ENCODE measurements at regions not wholly inside any gene's neighbourhood (a gene's known extent, or its start where the extent isn't known, plus 50 kb on each side); places are given as distances from the start of the nearest gene placed in this dataset.

- Histone ChIP-seq H3K4me1 (no peaks in the 10 kb centered on the region), H3K36me3 (no peaks in the 10 kb centered on the region), H3K9me3 (peaks cover 0 to 22% (median 8%) of the 10 kb centered on the region in 8 donors), H3K27me3 (replicated peaks in 1 of 7) (no peaks in the 10 kb centered on the region), H3K27ac (no peak overlapping the region), H3K4me3 (no peak overlapping the region)
- 74 to 92% (median 80%) methylated on average over 4 of the region's 4 CpGs for WGBS, 5 donors
- DNase-seq, result no peak
- TF ChIP-seq POLR2A (IDR thresholded peaks at IDR 0.05), result no peak
- no peak for TF ChIP-seq POLR2AphosphoS5 (IDR thresholded peaks at IDR 0.05)
- TF ChIP-seq, protein P1, sequence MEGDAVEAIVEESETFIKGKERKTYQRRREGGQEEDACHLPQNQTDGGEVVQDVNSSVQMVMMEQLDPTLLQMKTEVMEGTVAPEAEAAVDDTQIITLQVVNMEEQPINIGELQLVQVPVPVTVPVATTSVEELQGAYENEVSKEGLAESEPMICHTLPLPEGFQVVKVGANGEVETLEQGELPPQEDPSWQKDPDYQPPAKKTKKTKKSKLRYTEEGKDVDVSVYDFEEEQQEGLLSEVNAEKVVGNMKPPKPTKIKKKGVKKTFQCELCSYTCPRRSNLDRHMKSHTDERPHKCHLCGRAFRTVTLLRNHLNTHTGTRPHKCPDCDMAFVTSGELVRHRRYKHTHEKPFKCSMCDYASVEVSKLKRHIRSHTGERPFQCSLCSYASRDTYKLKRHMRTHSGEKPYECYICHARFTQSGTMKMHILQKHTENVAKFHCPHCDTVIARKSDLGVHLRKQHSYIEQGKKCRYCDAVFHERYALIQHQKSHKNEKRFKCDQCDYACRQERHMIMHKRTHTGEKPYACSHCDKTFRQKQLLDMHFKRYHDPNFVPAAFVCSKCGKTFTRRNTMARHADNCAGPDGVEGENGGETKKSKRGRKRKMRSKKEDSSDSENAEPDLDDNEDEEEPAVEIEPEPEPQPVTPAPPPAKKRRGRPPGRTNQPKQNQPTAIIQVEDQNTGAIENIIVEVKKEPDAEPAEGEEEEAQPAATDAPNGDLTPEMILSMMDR (IDR thresholded peaks at IDR 0.05 in 8 of 11, conservative IDR thresholded peaks at IDR 0.05 in 3 of 11), result no peak
- intact Hi-C loops (cut with DNase I; ENCODE audit: low total_unique reads), result no loop called here
Measured at GRCh38 chr5:8229551-8229950, 360.6 kb downstream of the MTRR start.

DNA sequence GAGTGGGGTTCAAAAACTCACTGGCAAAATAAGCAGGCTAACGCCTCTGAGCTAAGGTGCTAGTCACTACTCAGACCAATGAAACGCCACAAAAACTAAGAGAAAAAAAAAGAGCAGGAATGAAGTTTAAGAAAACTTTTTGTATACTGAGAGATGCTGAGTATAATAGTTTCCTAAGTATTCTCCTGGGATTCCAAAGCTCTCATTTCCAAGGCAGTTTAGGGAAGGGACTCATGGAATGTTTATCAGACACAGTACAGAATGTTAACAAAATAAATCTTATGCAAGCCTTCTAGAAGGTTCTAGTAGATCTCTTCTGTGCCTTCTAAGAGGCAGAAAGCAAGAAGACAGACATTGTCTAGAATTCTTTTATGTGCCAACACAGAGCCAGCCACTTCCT is 361.9 kb downstream of the MTRR start:
- Histone ChIP-seq H3K9me3 (peaks cover 0 to 14% (median 0%) of the 10 kb centered on the region in 8 donors), H3K27ac (no peak overlapping the region), H3K4me1 (no peaks in the 10 kb centered on the region), H3K27me3 (replicated peaks in 1 of 7) (no peaks in the 10 kb centered on the region), H3K4me3 (no peak overlapping the region), H3K36me3 (no peaks in the 10 kb centered on the region)
- intact Hi-C loops (cut with DNase I; ENCODE audit: low total_unique reads), result no loop called here
- 58 to 89% (median 72%) methylated on average over 2 of the region's 2 CpGs for WGBS, 5 donors
- TF ChIP-seq, protein P1 (IDR thresholded peaks at IDR 0.05 in 8 of 11, conservative IDR thresholded peaks at IDR 0.05 in 3 of 11), result no peak
- no peak for TF ChIP-seq POLR2AphosphoS5 (IDR thresholded peaks at IDR 0.05)
- no peak for TF ChIP-seq POLR2A (IDR thresholded peaks at IDR 0.05)
- DNase-seq, result no peak

- H3K27me3 ChIP-seq (replicated peaks in 1 of 7), result no peaks in the 10 kb centered on the region
- H3K9me3 ChIP-seq, result peaks cover 0 to 4% (median 0%) of the 10 kb centered on the region in 8 donors
- no peak for TF ChIP-seq POLR2A (IDR thresholded peaks at IDR 0.05)
- intact Hi-C loops (cut with DNase I; ENCODE audit: low total_unique reads), result no loop called here
- no peaks in the 10 kb centered on the region for H3K4me1 ChIP-seq
- no peaks in the 10 kb centered on the region for H3K36me3 ChIP-seq
- H3K27ac ChIP-seq, result no peak overlapping the region
- no peak overlapping the region for H3K4me3 ChIP-seq
- DNase-seq, result no peak
Measured at GRCh38 chr5:8233479-8233878, 364.5 kb downstream of the MTRR start.

DNA sequence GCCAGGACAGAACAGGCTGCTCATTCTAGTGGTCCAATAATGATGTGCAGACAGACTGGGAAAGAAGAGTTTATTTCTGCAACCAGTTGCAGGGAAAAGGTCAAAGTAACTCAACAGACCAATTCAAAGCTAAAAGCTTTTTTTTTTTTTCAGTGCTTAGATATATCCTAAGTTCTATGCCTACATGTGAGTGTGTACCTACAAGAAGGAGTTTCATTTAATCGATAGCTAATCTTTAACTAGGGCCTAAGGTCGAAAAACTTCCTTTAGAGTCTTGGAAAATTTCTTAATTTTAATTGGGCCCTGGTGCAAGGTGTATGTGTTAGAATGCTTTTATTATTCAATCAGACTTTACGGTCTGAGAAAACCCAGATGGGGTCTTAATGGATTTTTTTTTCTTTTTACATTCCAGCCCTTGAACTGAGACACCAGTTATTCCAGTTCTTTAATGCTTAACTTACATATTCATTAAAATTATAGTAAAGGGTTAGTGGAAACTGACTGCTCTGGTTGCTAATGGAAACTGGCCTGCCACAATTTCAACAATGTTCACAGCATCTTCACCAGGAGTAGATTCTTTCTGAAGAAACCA is 365.3 kb downstream of the MTRR start:
- DNase-seq, result no peak
- Histone ChIP-seq H3K36me3 (no peaks in the 10 kb centered on the region), H3K4me1 (no peaks in the 10 kb centered on the region), H3K9me3 (peaks cover 0 to 4% (median 0%) of the 10 kb centered on the region in 8 donors), H3K27ac (no peak overlapping the region), H3K27me3 (replicated peaks in 1 of 7) (no peaks in the 10 kb centered on the region), H3K4me3 (no peak overlapping the region)
- intact Hi-C loops (cut with DNase I; ENCODE audit: low total_unique reads), result no loop called here
- WGBS, 5 donors, result 48 to 89% (median 71%) methylated on average over 3 of the region's 3 CpGs
- no peak for TF ChIP-seq POLR2AphosphoS5 (IDR thresholded peaks at IDR 0.05)

DNA sequence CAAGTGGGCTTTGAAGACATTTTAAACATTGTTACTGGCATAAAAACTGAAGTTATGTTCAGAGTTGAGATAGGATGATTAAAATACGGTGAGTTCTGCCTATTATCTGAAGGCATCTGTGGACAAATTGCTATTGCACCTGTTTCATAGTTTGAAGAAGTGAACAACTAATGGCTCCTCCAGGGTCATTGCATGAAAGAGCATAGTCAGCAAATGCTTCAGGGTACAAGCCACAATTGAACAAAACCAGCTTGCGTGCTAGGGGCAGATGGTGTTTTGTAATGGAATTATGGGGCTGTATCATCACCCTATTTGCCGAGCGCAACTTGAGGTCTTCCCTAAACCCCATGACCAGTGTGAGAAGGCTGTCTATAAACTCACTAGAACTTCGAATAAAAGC is 369.1 kb downstream of the MTRR start:
- Histone ChIP-seq H3K36me3 (no peaks in the 10 kb centered on the region), H3K9me3 (peaks cover 0 to 4% (median 0%) of the 10 kb centered on the region in 8 donors), H3K27me3 (replicated peaks in 1 of 7) (no peaks in the 10 kb centered on the region), H3K4me3 (no peak overlapping the region), H3K4me1 (no peaks in the 10 kb centered on the region), H3K27ac (no peak overlapping the region)
- TF ChIP-seq, protein P1 (IDR thresholded peaks at IDR 0.05 in 8 of 11, conservative IDR thresholded peaks at IDR 0.05 in 3 of 11), result no peak
- no peak for TF ChIP-seq POLR2A (IDR thresholded peaks at IDR 0.05)
- no peak for TF ChIP-seq POLR2AphosphoS5 (IDR thresholded peaks at IDR 0.05)
- 85 to 95% (median 93%) methylated on average over 5 of the region's 5 CpGs for WGBS, 5 donors
- no peak for DNase-seq
- intact Hi-C loops (cut with DNase I; ENCODE audit: low total_unique reads), result no loop called here
